ENCODE measurements at regions not wholly inside any gene's neighbourhood (a gene's known extent, or its start where the extent isn't known, plus 50 kb on each side); places are given as distances from the start of the nearest gene placed in this dataset.

GRCh38 chr4:18815081-18815778 lies 793.7 kb upstream of the LCORL start:
- no peaks in the 10 kb centered on the region for H3K27me3 ChIP-seq (ENCODE audit: control insufficient read depth, insufficient read depth, low read length)
- H3K27ac ChIP-seq (ENCODE audit: low read length) = no peak overlapping the region
- H3K4me3 ChIP-seq (ENCODE audit: low read length) = no peak overlapping the region
- no peaks in the 10 kb centered on the region for H3K36me3 ChIP-seq (ENCODE audit: control insufficient read depth, low read depth, low read length)
- peaks cover 13% of the 10 kb centered on the region for H3K9me3 ChIP-seq (ENCODE audit: control insufficient read depth, low read depth, low read length)
- H3K9ac ChIP-seq (ENCODE audit: low read length) = no peak overlapping the region
- H3K4me1 ChIP-seq (ENCODE audit: control insufficient read depth, low read depth, low read length) = no peaks in the 10 kb centered on the region

GRCh38 chr4:18813771-18814170 lies 792.2 kb upstream of the LCORL start:
- no peaks in the 10 kb centered on the region for H3K36me3 ChIP-seq (ENCODE audit: control insufficient read depth, low read depth, low read length)
- H3K4me3 ChIP-seq (ENCODE audit: low read length) = no peak overlapping the region
- no peak overlapping the region for H3K27ac ChIP-seq (ENCODE audit: low read length)
- peaks cover 13% of the 10 kb centered on the region for H3K9me3 ChIP-seq (ENCODE audit: control insufficient read depth, low read depth, low read length)
- H3K9ac ChIP-seq (ENCODE audit: low read length) = no peak overlapping the region
- no peaks in the 10 kb centered on the region for H3K27me3 ChIP-seq (ENCODE audit: control insufficient read depth, insufficient read depth, low read length)
- no peaks in the 10 kb centered on the region for H3K4me1 ChIP-seq (ENCODE audit: control insufficient read depth, low read depth, low read length)

- H3K9ac ChIP-seq (ENCODE audit: low read length) = no peak overlapping the region
- no peaks in the 10 kb centered on the region for H3K4me1 ChIP-seq (ENCODE audit: control insufficient read depth, low read depth, low read length)
- no peak overlapping the region for H3K4me3 ChIP-seq (ENCODE audit: low read length)
- no peaks in the 10 kb centered on the region for H3K36me3 ChIP-seq (ENCODE audit: control insufficient read depth, low read depth, low read length)
- no peak overlapping the region for H3K27ac ChIP-seq (ENCODE audit: low read length)
- no peaks in the 10 kb centered on the region for H3K27me3 ChIP-seq (ENCODE audit: control insufficient read depth, insufficient read depth, low read length)
- peaks cover 13% of the 10 kb centered on the region for H3K9me3 ChIP-seq (ENCODE audit: control insufficient read depth, low read depth, low read length)
Observed at GRCh38 chr4:18813055-18813454, 791.5 kb upstream of the LCORL start.

DNA sequence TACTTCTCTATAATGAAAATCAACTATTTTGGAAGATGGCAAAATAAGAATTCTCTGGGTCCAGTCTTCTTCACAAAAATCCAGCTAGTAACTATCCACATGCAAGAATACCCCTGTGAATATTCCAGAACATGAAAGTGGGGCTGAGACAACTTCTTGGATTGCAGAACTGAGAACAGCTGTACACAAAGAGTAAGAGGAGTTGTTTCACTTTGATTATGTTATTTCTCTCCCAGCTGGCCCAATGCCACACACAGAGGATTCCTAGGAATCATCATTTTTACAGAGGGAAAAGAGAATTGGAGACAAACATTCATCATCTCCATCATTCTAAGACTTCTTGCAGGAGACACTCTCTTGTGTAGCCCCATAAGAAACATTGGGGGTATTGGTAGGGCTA lies 782.2 kb upstream of the LCORL start:
- H3K27ac ChIP-seq (ENCODE audit: low read length) = no peak overlapping the region
- no peaks in the 10 kb centered on the region for H3K36me3 ChIP-seq (ENCODE audit: control insufficient read depth, low read depth, low read length)
- no peaks in the 10 kb centered on the region for H3K27me3 ChIP-seq (ENCODE audit: control insufficient read depth, insufficient read depth, low read length)
- H3K4me3 ChIP-seq (ENCODE audit: low read length) = no peak overlapping the region
- H3K4me1 ChIP-seq (ENCODE audit: control insufficient read depth, low read depth, low read length) = no peaks in the 10 kb centered on the region
- H3K9me3 ChIP-seq (ENCODE audit: control insufficient read depth, low read depth, low read length) = no peaks in the 10 kb centered on the region
- no peak overlapping the region for H3K9ac ChIP-seq (ENCODE audit: low read length)

- no peak overlapping the region for H3K27ac ChIP-seq (ENCODE audit: low read length)
- H3K4me3 ChIP-seq (ENCODE audit: low read length) = no peak overlapping the region
- no peaks in the 10 kb centered on the region for H3K36me3 ChIP-seq (ENCODE audit: control insufficient read depth, low read depth, low read length)
- H3K4me1 ChIP-seq (ENCODE audit: control insufficient read depth, low read depth, low read length) = no peaks in the 10 kb centered on the region
- H3K9ac ChIP-seq (ENCODE audit: low read length) = no peak overlapping the region
- H3K27me3 ChIP-seq (ENCODE audit: control insufficient read depth, insufficient read depth, low read length) = no peaks in the 10 kb centered on the region
- H3K9me3 ChIP-seq (ENCODE audit: control insufficient read depth, low read depth, low read length) = no peaks in the 10 kb centered on the region
Observed at GRCh38 chr4:18798123-18798522, 776.6 kb upstream of the LCORL start.

GRCh38 chr4:18795794-18796193 lies 774.2 kb upstream of the LCORL start:
- no peaks in the 10 kb centered on the region for H3K27me3 ChIP-seq (ENCODE audit: control insufficient read depth, insufficient read depth, low read length)
- no peak overlapping the region for H3K27ac ChIP-seq (ENCODE audit: low read length)
- no peak overlapping the region for H3K9ac ChIP-seq (ENCODE audit: low read length)
- H3K36me3 ChIP-seq (ENCODE audit: control insufficient read depth, low read depth, low read length) = no peaks in the 10 kb centered on the region
- H3K4me3 ChIP-seq (ENCODE audit: low read length) = no peak overlapping the region
- H3K4me1 ChIP-seq (ENCODE audit: control insufficient read depth, low read depth, low read length) = peaks cover 1% of the 10 kb centered on the region
- no peaks in the 10 kb centered on the region for H3K9me3 ChIP-seq (ENCODE audit: control insufficient read depth, low read depth, low read length)

GRCh38 chr4:18777190-18777930 lies 755.8 kb upstream of the LCORL start:
- Histone ChIP-seq H3K4me3 (ENCODE audit: low read length) (no peak overlapping the region), H3K27ac (ENCODE audit: low read length) (no peak overlapping the region), H3K4me1 (ENCODE audit: control insufficient read depth, low read depth, low read length) (no peaks in the 10 kb centered on the region), H3K9me3 (ENCODE audit: control insufficient read depth, low read depth, low read length) (peaks cover 6% of the 10 kb centered on the region), H3K27me3 (ENCODE audit: control insufficient read depth, insufficient read depth, low read length) (no peaks in the 10 kb centered on the region), H3K9ac (ENCODE audit: low read length) (no peak overlapping the region), H3K36me3 (ENCODE audit: control insufficient read depth, low read depth, low read length) (no peaks in the 10 kb centered on the region)

DNA sequence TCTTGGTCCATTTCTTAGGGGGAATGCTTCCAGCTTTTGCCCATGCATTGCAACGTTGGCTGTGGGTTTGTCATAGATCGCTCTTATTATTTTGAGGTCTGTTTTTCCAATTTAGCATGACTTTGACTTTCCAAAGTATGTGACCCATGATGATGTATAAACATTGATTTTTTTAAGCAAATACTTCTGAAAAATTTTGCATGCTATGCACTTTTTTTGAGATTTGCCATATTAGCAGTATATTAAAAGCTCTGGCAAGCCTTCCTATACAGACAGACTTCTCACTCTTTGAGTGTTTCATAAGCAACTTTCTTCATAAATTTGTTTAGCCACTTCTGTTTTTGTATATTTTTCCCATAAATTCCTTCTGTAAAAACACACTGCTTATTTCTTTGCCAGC lies 746.4 kb upstream of the LCORL start:
- Histone ChIP-seq H3K27me3 (ENCODE audit: control insufficient read depth, insufficient read depth, low read length) (no peaks in the 10 kb centered on the region), H3K4me1 (ENCODE audit: control insufficient read depth, low read depth, low read length) (no peaks in the 10 kb centered on the region), H3K9me3 (ENCODE audit: control insufficient read depth, low read depth, low read length) (no peaks in the 10 kb centered on the region), H3K27ac (ENCODE audit: low read length) (no peak overlapping the region), H3K4me3 (ENCODE audit: low read length) (no peak overlapping the region), H3K36me3 (ENCODE audit: control insufficient read depth, low read depth, low read length) (no peaks in the 10 kb centered on the region), H3K9ac (ENCODE audit: low read length) (no peak overlapping the region)

- H3K27ac ChIP-seq (ENCODE audit: low read length) = no peak overlapping the region
- H3K4me1 ChIP-seq (ENCODE audit: control insufficient read depth, low read depth, low read length) = peaks cover 8% of the 10 kb centered on the region
- H3K9me3 ChIP-seq (ENCODE audit: control insufficient read depth, low read depth, low read length) = no peaks in the 10 kb centered on the region
- H3K4me3 ChIP-seq (ENCODE audit: low read length) = no peak overlapping the region
- H3K27me3 ChIP-seq (ENCODE audit: control insufficient read depth, insufficient read depth, low read length) = no peaks in the 10 kb centered on the region
- H3K36me3 ChIP-seq (ENCODE audit: control insufficient read depth, low read depth, low read length) = no peaks in the 10 kb centered on the region
- H3K9ac ChIP-seq (ENCODE audit: low read length) = no peak overlapping the region
Observed at GRCh38 chr4:18756671-18757070, 735.1 kb upstream of the LCORL start.

DNA sequence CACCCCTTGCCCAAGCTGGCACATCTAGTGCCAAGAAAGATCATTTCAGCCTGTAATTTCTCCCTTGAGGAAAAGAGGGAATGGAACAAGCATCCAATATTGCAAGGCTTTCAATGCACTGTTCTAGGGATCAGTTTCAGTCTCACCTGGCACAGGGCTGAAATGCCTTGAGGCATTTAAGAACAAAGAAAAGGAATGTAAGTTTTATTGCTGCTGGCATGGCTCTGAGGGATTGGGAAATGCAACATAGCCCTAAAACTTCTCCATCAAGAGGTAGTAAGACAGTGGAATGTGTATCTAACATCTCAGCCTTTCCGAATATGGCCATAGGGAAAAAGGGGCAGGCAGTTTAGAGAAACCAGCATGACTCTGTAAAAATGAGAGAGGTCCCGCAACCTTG lies 732.6 kb upstream of the LCORL start:
- Histone ChIP-seq H3K36me3 (ENCODE audit: control insufficient read depth, low read depth, low read length) (no peaks in the 10 kb centered on the region), H3K9me3 (ENCODE audit: control insufficient read depth, low read depth, low read length) (no peaks in the 10 kb centered on the region), H3K27me3 (ENCODE audit: control insufficient read depth, insufficient read depth, low read length) (no peaks in the 10 kb centered on the region), H3K9ac (ENCODE audit: low read length) (no peak overlapping the region), H3K4me3 (ENCODE audit: low read length) (no peak overlapping the region), H3K27ac (ENCODE audit: low read length) (no peak overlapping the region), H3K4me1 (ENCODE audit: control insufficient read depth, low read depth, low read length) (peaks cover 8% of the 10 kb centered on the region)

DNA sequence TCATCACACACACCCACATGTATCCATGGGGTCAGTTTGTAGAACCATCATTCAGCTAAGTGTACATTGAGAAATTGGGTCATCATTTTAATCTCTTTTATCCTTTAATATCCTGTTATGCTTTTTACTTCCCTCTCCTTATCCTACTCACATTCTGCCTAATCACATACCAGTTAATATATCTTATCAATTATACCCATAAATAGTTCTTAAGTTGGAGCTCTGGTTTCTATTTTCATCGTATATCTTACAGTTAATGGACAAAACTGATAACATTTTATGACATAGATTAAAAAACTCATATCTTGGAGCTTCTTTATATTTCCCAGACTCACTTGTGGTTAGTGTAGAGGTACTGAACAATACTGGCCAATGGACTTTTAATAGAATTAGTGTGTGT lies 729.5 kb upstream of the LCORL start:
- no peak overlapping the region for H3K9ac ChIP-seq (ENCODE audit: low read length)
- H3K27me3 ChIP-seq (ENCODE audit: control insufficient read depth, insufficient read depth, low read length) = no peaks in the 10 kb centered on the region
- H3K36me3 ChIP-seq (ENCODE audit: control insufficient read depth, low read depth, low read length) = no peaks in the 10 kb centered on the region
- no peak overlapping the region for H3K4me3 ChIP-seq (ENCODE audit: low read length)
- no peaks in the 10 kb centered on the region for H3K9me3 ChIP-seq (ENCODE audit: control insufficient read depth, low read depth, low read length)
- H3K4me1 ChIP-seq (ENCODE audit: control insufficient read depth, low read depth, low read length) = peaks cover 8% of the 10 kb centered on the region
- H3K27ac ChIP-seq (ENCODE audit: low read length) = no peak overlapping the region

DNA sequence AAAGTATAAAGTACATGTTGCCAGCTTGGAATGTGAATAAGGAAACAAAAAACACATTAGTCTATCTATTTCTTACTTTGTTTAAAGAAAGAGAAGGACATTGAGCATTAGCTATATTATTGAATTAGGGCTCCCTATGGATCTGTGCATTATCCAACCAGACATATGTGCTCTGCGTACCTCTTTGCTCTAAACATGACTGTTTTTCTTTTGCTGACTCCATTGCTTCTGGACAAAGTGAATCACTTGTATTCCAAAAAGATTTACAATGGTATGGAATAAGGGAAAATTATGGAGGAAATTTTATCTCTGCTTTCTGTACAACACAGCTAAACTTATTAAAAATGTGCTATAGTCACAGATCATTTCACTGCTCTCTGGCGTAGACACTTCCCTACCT lies 727.8 kb upstream of the LCORL start:
- H3K36me3 ChIP-seq (ENCODE audit: control insufficient read depth, low read depth, low read length) = no peaks in the 10 kb centered on the region
- H3K27me3 ChIP-seq (ENCODE audit: control insufficient read depth, insufficient read depth, low read length) = no peaks in the 10 kb centered on the region
- H3K4me3 ChIP-seq (ENCODE audit: low read length) = no peak overlapping the region
- no peak overlapping the region for H3K9ac ChIP-seq (ENCODE audit: low read length)
- H3K27ac ChIP-seq (ENCODE audit: low read length) = no peak overlapping the region
- H3K9me3 ChIP-seq (ENCODE audit: control insufficient read depth, low read depth, low read length) = no peaks in the 10 kb centered on the region
- peaks cover 5% of the 10 kb centered on the region for H3K4me1 ChIP-seq (ENCODE audit: control insufficient read depth, low read depth, low read length)

Measured in iPS-18a (cell line).